ENCODE measurements at regions not wholly inside any gene's neighbourhood (a gene's known extent, or its start where the extent isn't known, plus 50 kb on each side); places are given as distances from the start of the nearest gene placed in this dataset.

DNA sequence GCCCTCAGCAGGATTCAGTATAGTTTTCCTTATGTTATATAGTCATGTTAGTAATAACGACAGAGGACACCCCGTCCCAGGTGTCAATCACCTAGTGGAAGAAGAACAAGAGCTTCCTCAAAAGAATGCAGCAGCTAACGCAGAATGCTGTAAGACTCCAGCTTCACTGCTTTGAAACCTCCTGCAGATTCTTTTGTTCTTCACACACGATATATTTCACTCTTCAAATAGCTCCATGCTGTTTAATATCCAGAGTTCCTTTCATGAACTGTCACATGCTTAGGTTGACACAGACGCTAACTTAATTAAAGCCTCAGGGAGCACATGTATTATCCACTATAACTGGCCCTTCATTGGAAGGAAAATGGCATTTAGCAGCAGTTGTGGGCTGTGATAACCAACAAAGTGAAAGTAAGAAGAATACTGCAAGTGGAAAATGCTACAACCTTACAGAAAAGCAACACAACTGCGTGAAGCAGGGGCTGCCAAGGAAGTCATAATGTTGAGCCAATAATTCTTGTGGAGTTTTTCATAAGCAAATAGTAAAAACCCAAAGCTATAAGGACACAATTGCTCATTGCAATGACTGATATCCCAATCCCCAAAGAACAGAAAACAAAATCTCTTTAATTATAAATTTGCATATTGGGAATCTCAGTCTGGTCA, 387.5 kb downstream of the PLK2 start:
- Histone ChIP-seq H3K27ac (ENCODE audit: low read depth, low read length, poor library complexity, severe bottlenecking) (no peak overlapping the region), H3K36me3 (ENCODE audit: insufficient read depth, low read length) (no peaks in the 10 kb centered on the region), H2AFZ (ENCODE audit: low read length) (no peak overlapping the region), H3K4me2 (ENCODE audit: low read length) (no peak overlapping the region), H3K9ac (ENCODE audit: low read length) (no peak overlapping the region), H3F3A (ENCODE audit: insufficient read depth, low read length) (no peaks in the 10 kb centered on the region), H3K4me3 (ENCODE audit: low read depth, low read length, poor library complexity, severe bottlenecking) (no peak overlapping the region), H3K79me2 (ENCODE audit: insufficient read depth, low read length) (no peaks in the 10 kb centered on the region), H3K9me2 (ENCODE audit: low read depth, low read length) (no peaks in the 10 kb centered on the region), H3K27me3 (ENCODE audit: insufficient read depth, low read length) (peaks cover 2% of the 10 kb centered on the region; the same call in 1 of the 2 replicates), H3K4me1 (ENCODE audit: insufficient read depth, low read length, severe bottlenecking) (no peaks in the 10 kb centered on the region), H4K20me1 (ENCODE audit: insufficient read depth, low read length) (no peaks in the 10 kb centered on the region), H3K9me3 (ENCODE audit: low read length) (no peaks in the 10 kb centered on the region)
- TF ChIP-seq EZH2 (IDR thresholded peaks at IDR 0.05; ENCODE audit: borderline replicate concordance, low read length) = no peak
- TF ChIP-seq, protein P1, sequence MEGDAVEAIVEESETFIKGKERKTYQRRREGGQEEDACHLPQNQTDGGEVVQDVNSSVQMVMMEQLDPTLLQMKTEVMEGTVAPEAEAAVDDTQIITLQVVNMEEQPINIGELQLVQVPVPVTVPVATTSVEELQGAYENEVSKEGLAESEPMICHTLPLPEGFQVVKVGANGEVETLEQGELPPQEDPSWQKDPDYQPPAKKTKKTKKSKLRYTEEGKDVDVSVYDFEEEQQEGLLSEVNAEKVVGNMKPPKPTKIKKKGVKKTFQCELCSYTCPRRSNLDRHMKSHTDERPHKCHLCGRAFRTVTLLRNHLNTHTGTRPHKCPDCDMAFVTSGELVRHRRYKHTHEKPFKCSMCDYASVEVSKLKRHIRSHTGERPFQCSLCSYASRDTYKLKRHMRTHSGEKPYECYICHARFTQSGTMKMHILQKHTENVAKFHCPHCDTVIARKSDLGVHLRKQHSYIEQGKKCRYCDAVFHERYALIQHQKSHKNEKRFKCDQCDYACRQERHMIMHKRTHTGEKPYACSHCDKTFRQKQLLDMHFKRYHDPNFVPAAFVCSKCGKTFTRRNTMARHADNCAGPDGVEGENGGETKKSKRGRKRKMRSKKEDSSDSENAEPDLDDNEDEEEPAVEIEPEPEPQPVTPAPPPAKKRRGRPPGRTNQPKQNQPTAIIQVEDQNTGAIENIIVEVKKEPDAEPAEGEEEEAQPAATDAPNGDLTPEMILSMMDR (IDR thresholded peaks at IDR 0.05; ENCODE audit: low read length) = no peak

DNA sequence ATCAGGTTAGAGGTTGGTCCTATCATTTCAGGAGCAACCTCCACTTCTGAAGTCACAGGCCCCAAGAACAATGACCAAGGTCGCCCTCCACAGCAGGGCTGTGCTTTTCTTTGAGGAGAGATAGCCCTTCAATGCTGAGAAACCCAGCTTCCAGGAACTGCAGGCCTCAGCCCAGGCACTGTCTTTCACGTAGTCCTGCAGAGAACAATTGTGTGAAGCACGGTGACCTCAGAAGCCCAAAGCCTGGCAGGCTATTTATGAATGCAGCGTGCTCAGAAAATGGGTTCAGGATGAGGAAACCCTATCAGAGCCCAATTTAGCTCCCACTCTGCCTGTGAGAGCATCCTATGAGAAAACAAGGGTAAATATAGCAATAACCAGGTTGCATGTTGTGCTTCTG, 388.3 kb downstream of the PLK2 start:
- H3K36me3 ChIP-seq (ENCODE audit: insufficient read depth, low read length) = no peaks in the 10 kb centered on the region
- no peak overlapping the region for H3K4me2 ChIP-seq (ENCODE audit: low read length)
- no peaks in the 10 kb centered on the region for H3K4me1 ChIP-seq (ENCODE audit: insufficient read depth, low read length, severe bottlenecking)
- no peak overlapping the region for H3K4me3 ChIP-seq (ENCODE audit: low read depth, low read length, poor library complexity, severe bottlenecking)
- TF ChIP-seq, protein P1 (IDR thresholded peaks at IDR 0.05; ENCODE audit: low read length) = no peak
- no peak for TF ChIP-seq EZH2 (IDR thresholded peaks at IDR 0.05; ENCODE audit: borderline replicate concordance, low read length)
- H3K27me3 ChIP-seq (ENCODE audit: insufficient read depth, low read length) = peaks cover 3% of the 10 kb centered on the region; the same call in 1 of the 2 replicates
- H3K9me2 ChIP-seq (ENCODE audit: low read depth, low read length) = no peaks in the 10 kb centered on the region
- H3K27ac ChIP-seq (ENCODE audit: low read depth, low read length, poor library complexity, severe bottlenecking) = no peak overlapping the region
- H3K9ac ChIP-seq (ENCODE audit: low read length) = no peak overlapping the region
- H2AFZ ChIP-seq (ENCODE audit: low read length) = no peak overlapping the region
- no peaks in the 10 kb centered on the region for H4K20me1 ChIP-seq (ENCODE audit: insufficient read depth, low read length)
- H3K9me3 ChIP-seq (ENCODE audit: low read length) = no peaks in the 10 kb centered on the region
- H3F3A ChIP-seq (ENCODE audit: insufficient read depth, low read length) = no peaks in the 10 kb centered on the region
- H3K79me2 ChIP-seq (ENCODE audit: insufficient read depth, low read length) = no peaks in the 10 kb centered on the region

DNA sequence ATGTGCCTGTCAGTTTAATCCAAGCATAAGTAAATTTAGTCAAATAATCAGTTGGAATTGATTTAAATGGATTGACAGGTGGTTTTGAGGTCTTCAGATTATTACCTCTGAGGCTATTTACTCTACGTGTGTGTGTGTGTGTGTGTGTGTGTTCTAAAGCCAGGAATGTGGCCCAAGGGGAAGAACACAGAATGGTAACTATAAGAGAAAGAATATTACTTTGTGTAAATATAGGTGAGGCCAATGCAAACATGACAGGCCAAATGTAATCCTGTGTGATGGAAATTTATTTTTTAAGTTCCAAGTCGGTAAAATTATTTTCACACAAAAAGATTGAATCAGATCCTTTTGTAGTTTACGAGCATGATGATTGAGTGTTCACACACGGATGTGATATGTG, 390.0 kb downstream of the PLK2 start:
- Histone ChIP-seq H3K9ac (ENCODE audit: low read length) (no peak overlapping the region), H2AFZ (ENCODE audit: low read length) (no peak overlapping the region), H3K9me3 (ENCODE audit: low read length) (no peaks in the 10 kb centered on the region), H3K27me3 (ENCODE audit: insufficient read depth, low read length) (peaks cover 3% of the 10 kb centered on the region; the same call in 1 of the 2 replicates), H3F3A (ENCODE audit: insufficient read depth, low read length) (no peaks in the 10 kb centered on the region), H3K79me2 (ENCODE audit: insufficient read depth, low read length) (no peaks in the 10 kb centered on the region), H3K4me2 (ENCODE audit: low read length) (no peak overlapping the region), H3K36me3 (ENCODE audit: insufficient read depth, low read length) (no peaks in the 10 kb centered on the region), H3K27ac (ENCODE audit: low read depth, low read length, poor library complexity, severe bottlenecking) (no peak overlapping the region), H3K9me2 (ENCODE audit: low read depth, low read length) (no peaks in the 10 kb centered on the region), H3K4me3 (ENCODE audit: low read depth, low read length, poor library complexity, severe bottlenecking) (no peak overlapping the region), H4K20me1 (ENCODE audit: insufficient read depth, low read length) (no peaks in the 10 kb centered on the region), H3K4me1 (ENCODE audit: insufficient read depth, low read length, severe bottlenecking) (no peaks in the 10 kb centered on the region)
- TF ChIP-seq, protein P1 (IDR thresholded peaks at IDR 0.05; ENCODE audit: low read length) = no peak
- no peak for TF ChIP-seq EZH2 (IDR thresholded peaks at IDR 0.05; ENCODE audit: borderline replicate concordance, low read length)
